H1 (cell line): ENCODE measurements at regions not wholly inside any gene's neighbourhood (a gene's known extent, or its start where the extent isn't known, plus 50 kb on each side); places are given as distances from the start of the nearest gene placed in this dataset.

Source experiments
- JUND ChIP-seq: IDR thresholded peaks from 2 replicates; pipeline ENCODE4 v1.6.1; 2011; ENCODE audit warnings: mild to moderate bottlenecking, improper control_type of control experiment, low read length
- KDM1A ChIP-seq: fragments of 200-600, 300-600 bp; sonication (generic); IDR thresholded peaks from 2 replicates; pipeline ENCODE4 v1.7.1; 2016; ENCODE audit warnings: mild to moderate bottlenecking, low read length, borderline replicate concordance
- NRF1 ChIP-seq: IDR thresholded peaks from 2 replicates; pipeline ENCODE4 v1.6.1; 2011; ENCODE audit warnings: mild to moderate bottlenecking, low read depth, low read length, improper control_type of control experiment
- POLR2A ChIP-seq, 2 experiments: IDR thresholded peaks; 1 replicate in 1 of 2; 2 replicates in 1 of 2; pipeline ENCODE4 v1.6.1; 2011; ENCODE audit warnings: low read depth in 2 of 2, low read length in 2 of 2, mild to moderate bottlenecking in 2 of 2; ENCODE audit errors: control extremely low read depth in 1 of 2
- RAD21 ChIP-seq, 2 experiments: IDR thresholded peaks in 1 of 2; conservative IDR thresholded peaks in 1 of 2; 2 replicates each; pipeline ENCODE4 v1.6.1; 2011; ENCODE audit warnings: low read depth in 2 of 2, low read length in 2 of 2, improper control_type of control experiment in 1 of 2, inconsistent platforms in 1 of 2, mild to moderate bottlenecking in 1 of 2, moderate library complexity in 1 of 2
- TCF12 ChIP-seq: IDR thresholded peaks from 2 replicates; pipeline ENCODE4 v1.6.1; 2011; ENCODE audit warnings: low read depth, mild to moderate bottlenecking, low read length

DNA sequence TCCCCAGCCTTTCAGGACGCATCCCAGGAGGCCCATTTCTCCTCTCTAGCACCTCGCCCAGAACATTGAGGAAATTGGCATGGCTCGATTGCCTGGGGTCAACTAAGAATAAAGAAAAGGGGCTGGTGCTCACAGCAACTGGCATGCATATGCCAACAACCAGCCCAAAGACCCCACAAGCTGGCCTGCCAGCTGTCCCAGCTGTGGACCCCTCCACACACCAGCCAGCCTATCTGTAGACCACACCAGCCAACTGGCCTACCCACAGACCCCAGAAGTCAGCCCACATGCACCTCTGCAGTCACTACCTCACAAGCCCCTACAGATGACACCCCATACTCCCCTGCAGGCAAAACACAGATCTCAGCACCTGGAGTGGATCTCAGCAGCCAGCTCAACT lies 123.8 kb upstream of the ID2 start:
- TF ChIP-seq RAD21 (IDR thresholded peaks at IDR 0.05 in 1 of 2, conservative IDR thresholded peaks at IDR 0.05 in 1 of 2; ENCODE audit: low read depth in 2 of 2, low read length in 2 of 2) (no peak), TCF12 (no peak), JUND (no peak), NRF1 (no peak), KDM1A (no peak), POLR2A (IDR thresholded peaks at IDR 0.05; ENCODE audit: control extremely low read depth in 1 of 2, low read depth in 2 of 2, low read length in 2 of 2) (no peak)
